Omental fat pad (tissue), 3 donors: ENCODE measurements at regions not wholly inside any gene's neighbourhood (a gene's known extent, or its start where the extent isn't known, plus 50 kb on each side); places are given as distances from the start of the nearest gene placed in this dataset.

Experiments used
- ATAC-seq: fragments of 150-250 bp; one replicate; pipeline ENCODE4 v1.9.1; 2016; ENCODE audit warnings: mild to moderate bottlenecking, moderate library complexity; ENCODE audit not compliant: low FRiP score
- DNase-seq: peaks from one replicate; pipeline ENCODE4 v3.0.0-alpha.2; 2019; ENCODE audit warnings: low spot score
- TF ChIP-seq, protein P1 (sequence below), 3 donors: fragments of 450-650 bp; IDR thresholded peaks; one replicate each; pipeline ENCODE4 v1.5.1; 2016 to 2017; ENCODE audit warnings: antibody characterized with exemption in 3 of 3, mild to moderate bottlenecking in 3 of 3, moderate library complexity in 2 of 3

- DNase-seq (no peak), ATAC-seq (no peak)
- TF ChIP-seq, protein P1, sequence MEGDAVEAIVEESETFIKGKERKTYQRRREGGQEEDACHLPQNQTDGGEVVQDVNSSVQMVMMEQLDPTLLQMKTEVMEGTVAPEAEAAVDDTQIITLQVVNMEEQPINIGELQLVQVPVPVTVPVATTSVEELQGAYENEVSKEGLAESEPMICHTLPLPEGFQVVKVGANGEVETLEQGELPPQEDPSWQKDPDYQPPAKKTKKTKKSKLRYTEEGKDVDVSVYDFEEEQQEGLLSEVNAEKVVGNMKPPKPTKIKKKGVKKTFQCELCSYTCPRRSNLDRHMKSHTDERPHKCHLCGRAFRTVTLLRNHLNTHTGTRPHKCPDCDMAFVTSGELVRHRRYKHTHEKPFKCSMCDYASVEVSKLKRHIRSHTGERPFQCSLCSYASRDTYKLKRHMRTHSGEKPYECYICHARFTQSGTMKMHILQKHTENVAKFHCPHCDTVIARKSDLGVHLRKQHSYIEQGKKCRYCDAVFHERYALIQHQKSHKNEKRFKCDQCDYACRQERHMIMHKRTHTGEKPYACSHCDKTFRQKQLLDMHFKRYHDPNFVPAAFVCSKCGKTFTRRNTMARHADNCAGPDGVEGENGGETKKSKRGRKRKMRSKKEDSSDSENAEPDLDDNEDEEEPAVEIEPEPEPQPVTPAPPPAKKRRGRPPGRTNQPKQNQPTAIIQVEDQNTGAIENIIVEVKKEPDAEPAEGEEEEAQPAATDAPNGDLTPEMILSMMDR (IDR thresholded peaks at IDR 0.05): no peak
These were observed 376.7 kb upstream of the ADGRL2 start for GRCh38 chr1:81424061-81424460.

DNA sequence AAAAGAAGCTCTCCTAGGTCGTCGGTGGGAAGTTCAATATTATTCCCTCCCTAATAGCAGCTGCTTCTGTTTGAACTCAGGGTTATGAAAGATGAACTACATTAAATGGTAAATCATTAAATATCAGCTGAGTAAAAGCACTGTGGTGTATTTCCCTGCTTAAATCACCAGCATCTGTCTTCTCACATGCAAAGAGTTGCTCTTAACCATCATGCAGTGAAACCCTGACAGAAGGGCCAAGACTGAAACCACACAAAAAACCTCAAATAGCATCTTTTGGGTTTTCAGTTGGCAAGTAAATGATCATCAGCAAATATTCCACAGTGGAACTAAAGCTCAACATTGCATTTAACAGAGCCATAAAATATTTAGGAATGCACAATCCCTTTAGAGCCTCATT is 380.0 kb upstream of the ADGRL2 start:
- TF ChIP-seq, protein P1 (IDR thresholded peaks at IDR 0.05): no peak
- no peak for DNase-seq
- ATAC-seq: no peak

DNA sequence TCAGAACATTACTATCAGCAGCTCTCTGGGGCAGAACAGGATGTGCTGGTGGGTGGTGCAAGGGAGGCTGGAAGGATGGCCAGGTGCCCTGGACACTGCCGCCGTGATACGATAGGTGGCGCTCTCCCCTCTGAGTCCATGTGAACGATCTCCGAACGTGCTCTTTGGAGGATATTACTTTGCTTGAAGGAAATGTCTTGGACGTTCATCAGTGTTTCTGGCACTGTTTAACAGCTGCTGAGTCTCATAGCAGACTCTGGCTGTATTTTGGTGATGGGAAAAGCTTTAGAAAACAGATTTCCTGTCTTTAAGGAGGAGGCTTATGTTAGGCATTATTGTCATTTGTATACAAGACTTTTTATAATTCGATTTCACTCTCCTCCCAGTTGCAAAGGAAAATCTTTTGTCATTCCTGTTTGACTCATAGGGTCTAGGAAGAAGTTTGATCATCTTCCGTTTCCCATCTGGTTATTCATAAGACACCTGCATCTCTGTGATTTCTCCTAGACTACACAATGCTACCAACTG is 386.2 kb upstream of the ADGRL2 start:
- DNase-seq (peak; percentile 34), ATAC-seq (peak; percentile 37)
- TF ChIP-seq, protein P1 (IDR thresholded peaks at IDR 0.05): no peak

- DNase-seq (no peak), ATAC-seq (no peak)
- TF ChIP-seq, protein P1 (IDR thresholded peaks at IDR 0.05): no peak
These were observed 387.8 kb upstream of the ADGRL2 start for GRCh38 chr1:81412954-81413353.

- TF ChIP-seq, protein P1 (IDR thresholded peaks at IDR 0.05): no peak
- DNase-seq (no peak), ATAC-seq (no peak)
These were observed 389.8 kb upstream of the ADGRL2 start for GRCh38 chr1:81410941-81411340.

DNA sequence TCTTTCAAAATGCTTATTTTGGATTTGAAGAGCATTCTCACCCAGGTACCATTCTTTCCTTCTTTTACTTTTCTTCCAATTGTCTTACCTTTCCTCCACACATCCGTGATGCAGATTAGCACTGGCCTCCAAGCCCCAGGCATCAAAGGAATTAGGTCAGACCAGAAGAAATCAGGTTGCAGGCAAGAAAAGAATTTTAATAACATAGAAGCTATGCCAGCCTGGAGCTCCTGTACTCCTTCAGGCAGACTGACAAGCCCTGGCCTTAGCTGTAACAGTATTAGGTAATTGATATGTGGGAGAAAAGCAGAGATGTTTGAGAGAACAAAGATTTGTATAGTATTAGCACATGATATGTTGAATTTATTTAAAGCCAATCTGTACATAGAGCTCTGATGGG is 390.4 kb upstream of the ADGRL2 start:
- no peak for DNase-seq
- TF ChIP-seq, protein P1 (IDR thresholded peaks at IDR 0.05): no peak

DNA sequence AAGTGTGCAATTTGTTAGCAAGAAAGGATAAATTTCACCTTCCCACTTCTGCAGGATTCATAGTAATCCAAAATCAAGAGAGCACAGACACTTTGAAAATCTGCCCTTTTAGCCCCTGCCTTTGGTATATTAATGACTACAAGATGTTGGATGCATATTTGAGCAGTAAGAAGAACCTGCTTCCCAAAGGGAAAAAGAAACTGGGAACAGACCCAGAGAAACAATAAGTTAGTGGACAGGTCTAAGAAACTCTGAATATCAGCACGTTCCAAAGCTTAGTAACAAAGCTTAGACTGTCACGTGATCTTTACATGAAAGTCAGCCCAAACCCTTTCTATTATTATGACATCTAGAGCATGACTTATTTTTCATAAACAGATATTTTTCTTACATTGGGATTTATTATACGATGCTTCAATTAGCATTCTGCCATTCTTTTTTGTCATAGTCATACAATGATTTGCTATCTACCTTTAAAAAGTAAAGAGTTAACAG is 390.9 kb upstream of the ADGRL2 start:
- TF ChIP-seq, protein P1 (IDR thresholded peaks at IDR 0.05): no peak
- ATAC-seq: no peak
- DNase-seq: no peak

More for the DNA sequence above, 390.4 kb upstream of the ADGRL2 start:
- no peak for ATAC-seq
